GM12891 (cell line): ENCODE measurements at regions not wholly inside any gene's neighbourhood (a gene's known extent, or its start where the extent isn't known, plus 50 kb on each side); places are given as distances from the start of the nearest gene placed in this dataset.

ENCODE experiments used
- POLR2A ChIP-seq: IDR thresholded peaks from 2 replicates; pipeline ENCODE4 v1.6.1; 2011; ENCODE audit warnings: low read depth, low read length, control low read depth
- POLR2AphosphoS5 ChIP-seq: IDR thresholded peaks from 2 replicates; pipeline ENCODE4 v1.6.1; 2011; ENCODE audit warnings: low read depth, low read length, control low read depth
- TAF1 ChIP-seq: IDR thresholded peaks from 2 replicates; pipeline ENCODE4 v1.6.1; 2011; ENCODE audit warnings: low read depth, low read length, control low read depth

- TF ChIP-seq POLR2AphosphoS5 (no peak), POLR2A (no peak), TAF1 (no peak)
These were observed 359.1 kb downstream of the MEIS1 start for GRCh38 chr2:66794070-66794469.
